Hepatic stellate cell (primary cell): ENCODE measurements at regions not wholly inside any gene's neighbourhood (a gene's known extent, or its start where the extent isn't known, plus 50 kb on each side); places are given as distances from the start of the nearest gene placed in this dataset.

Experiments
- DNase-seq: peaks from one replicate; pipeline ENCODE4 v3.0.0; 2011; ENCODE audit warnings: low spot score

GRCh38 chr17:73724341-73724740, 80.1 kb upstream of the SDK2 start:
- DNase-seq: no peak

GRCh38 chr17:73724990-73725389, 80.7 kb upstream of the SDK2 start:
- DNase-seq: no peak

GRCh38 chr17:73725794-73726515, 81.7 kb upstream of the SDK2 start:
- no peak for DNase-seq

DNA sequence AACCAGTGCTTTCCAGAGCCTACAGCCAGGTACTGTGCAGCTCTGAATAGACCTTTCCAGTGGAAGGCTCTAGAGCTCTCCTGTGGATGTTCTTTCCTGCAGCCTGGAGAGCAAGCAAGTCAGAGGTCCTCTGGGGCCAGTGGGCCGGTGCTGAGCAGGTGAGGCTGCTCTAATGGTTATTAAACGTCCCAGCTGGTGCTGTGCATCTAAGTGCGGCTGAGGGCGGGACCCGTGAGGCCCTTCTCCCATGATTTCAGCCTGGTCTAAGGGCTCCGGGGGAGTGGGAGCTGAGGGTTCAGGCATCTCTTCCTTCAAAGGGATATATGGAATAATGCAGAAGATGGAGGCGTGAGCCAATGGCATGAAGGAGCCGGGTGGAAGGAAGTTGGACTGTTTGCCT, 83.7 kb upstream of the SDK2 start:
- no peak for DNase-seq

GRCh38 chr17:73729101-73729500, 84.9 kb upstream of the SDK2 start:
- no peak for DNase-seq

GRCh38 chr17:73731733-73732132, 87.5 kb upstream of the SDK2 start:
- DNase-seq: no peak

GRCh38 chr17:73733517-73733916, 89.3 kb upstream of the SDK2 start:
- DNase-seq: no peak

GRCh38 chr17:73735245-73735644, 91.0 kb upstream of the SDK2 start:
- DNase-seq: no peak

DNA sequence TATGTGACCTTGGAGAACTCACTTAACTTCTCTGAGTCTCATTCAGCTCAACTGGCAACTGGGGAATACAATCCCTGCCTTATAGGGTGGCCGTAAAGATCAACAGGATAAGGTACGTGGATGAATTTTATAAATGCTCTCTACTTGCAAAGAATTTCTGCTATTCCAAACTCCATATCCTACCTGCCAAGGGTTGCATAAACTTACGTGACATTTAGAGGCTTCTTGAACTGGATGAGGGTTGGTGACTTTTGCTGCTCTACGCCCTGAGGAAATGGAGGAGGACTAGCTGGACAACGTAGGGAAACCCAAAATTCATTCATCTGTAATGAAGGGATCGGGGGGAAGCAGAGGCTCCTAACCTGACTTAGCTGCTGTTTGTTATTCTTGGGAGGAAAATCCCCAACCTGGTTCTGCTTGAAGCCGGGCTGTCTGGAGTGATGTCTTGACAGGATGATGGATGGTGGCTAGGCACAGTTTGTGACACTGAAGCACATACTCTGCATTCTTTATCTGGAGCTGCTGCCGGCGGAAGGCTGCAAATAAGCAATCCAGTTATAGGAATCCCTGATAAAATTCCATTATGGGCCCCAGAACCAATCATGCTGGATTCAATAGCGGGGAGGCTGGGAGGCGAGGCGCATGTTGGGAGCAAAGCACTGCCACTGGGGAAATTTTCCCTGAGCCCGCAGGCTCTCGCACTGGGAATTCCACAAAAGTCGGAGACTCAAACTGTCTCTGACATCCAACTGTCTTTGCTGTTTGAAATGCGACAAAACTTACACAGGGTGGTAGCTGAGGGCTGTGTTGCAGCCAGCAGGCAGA, 94.7 kb upstream of the SDK2 start:
- no peak for DNase-seq

DNA sequence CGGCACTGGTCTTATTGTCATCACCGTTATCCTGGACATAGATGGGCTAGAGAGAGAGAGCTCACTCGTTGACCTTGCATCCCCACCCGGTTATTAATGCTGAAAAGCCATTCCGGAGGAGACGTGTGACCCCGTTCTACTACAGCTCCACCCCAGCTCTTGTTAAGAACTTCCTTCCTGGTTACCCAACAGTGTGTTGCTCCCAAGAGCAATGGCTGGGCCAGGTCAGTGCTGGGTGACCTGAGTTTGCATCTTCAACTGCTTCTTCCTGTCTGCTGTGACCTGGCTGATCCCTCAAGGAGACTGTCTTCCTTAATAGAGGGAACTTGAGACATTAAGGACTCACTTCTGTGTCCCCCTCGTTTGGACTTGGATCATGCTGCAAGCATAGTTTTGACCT, 96.1 kb upstream of the SDK2 start:
- DNase-seq: no peak

GRCh38 chr17:73742948-73743381, 98.7 kb upstream of the SDK2 start:
- DNase-seq: no peak

DNA sequence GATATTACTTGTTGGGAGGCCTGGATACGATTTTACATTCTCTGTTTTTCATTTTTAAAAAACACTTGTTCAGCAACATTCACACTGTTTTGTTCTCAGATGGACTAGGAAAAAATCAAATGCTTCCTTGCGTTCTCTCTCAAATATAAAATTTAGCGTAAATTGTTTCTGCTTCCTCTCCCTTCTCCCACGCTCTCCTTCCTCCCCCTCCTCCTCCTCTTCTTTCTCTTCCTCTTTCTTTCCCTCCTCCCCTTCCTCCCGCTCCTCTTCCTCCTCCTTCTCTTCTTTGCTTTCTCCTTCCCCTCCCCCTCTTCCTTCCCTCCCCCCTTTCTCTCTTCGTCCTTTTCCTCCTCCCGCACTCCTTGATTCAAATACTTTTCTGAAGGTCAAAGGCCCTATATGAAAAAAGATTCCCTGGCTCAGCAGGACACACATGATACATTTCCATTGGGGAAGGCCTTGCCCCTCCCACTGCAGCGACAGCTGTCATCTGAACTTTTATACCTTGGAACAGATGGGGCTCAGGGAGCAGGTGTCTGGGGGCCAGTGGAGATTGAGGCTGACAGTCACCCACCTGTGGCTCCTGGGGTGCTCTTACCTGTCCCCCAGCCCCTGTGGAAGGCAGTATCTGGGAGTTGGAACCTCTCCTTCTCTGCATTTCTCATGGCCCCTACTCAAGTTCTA, 99.4 kb upstream of the SDK2 start:
- no peak for DNase-seq

DNA sequence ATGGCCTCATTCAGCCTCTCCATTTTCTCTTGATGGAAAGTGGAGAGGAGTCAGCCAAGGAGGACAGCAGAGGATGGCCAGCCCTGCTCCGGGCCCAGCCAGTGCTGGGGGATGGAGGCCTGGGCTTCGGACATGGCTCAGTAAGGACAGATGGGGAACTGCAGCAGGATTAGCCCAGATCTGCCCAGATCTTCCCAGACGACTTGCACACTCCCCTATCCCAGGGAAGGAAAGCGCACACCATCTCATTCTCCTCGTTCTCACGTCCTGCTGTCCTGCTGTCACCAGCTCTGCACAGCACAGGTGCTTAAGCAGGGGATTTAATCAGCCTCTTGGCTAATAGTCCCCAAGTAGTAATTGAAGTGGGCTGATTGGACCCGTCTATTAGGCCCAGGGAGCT, 100.2 kb upstream of the SDK2 start:
- no peak for DNase-seq

DNA sequence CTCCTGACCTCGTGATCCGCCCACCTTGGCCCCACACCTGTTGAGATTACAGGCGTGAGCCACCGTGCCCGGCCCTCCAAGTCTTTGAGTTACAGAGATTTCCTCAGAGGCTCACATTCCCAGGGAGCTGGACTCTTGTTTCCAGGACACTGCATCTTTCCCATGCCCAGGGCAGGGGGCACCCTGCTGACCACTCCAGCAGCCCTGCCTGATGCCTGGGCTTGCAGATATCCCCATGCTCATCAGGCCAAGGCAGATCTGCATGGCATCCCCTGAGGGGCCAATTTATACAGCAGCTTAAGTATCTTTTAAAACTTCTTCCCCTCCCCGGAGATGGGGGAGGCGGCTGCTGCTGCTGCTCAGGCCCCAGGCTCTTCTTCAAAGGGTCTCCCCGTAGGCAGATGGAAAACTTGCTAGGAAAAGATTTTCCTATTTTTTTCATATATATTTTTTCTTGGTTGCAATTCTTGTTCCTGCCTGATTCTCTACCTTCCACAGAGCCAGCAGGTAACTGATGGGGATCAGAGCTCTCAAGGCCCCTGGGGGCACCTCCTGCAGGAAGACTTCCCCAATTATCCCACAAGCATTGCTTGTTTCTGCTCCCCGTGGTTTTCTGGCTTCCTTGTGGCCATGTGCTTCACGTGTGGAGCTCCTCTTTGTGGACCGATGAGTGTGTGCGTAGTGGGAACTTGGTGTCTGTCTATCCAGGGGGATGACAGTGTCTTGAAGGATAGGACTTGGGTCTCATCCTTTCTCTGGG, 102.2 kb upstream of the SDK2 start:
- no peak for DNase-seq

DNA sequence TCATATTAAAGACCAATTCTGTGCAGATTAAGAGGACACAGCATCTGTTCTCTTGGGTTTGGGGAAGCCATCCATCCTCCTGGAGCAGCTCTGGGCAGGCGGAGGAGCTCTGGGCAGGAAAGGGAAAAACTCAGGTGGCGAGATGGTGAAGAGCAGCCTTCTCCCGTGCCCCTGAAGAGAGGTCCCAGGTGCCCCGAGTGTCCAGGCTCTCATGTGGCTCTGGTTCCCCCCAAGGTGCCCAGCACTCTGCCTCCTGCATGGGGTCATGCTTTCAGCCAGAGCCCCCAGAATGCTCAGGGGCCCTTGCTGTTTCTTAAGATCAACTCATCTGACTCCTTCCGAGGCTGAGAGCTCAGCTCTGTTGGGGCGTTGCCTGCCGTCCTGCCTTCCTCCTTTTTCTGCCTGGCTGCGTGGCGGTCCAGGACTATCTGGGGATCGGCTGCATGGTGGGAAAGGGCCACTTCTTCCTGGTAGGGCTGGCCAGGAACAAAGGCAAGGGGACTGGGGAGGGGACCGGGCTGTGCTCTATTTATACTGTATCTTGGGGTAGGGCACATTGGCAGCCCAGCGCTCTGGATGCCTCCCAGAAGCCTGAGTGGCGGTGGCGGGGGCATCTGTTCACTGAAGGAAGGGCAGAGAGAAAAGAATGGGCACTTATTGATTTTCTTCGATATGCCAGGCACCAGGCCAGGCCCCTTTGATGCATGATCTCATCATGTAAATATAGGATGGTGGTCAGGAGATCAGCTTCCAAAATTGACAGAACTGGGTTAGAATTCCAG, 103.2 kb upstream of the SDK2 start:
- DNase-seq: no peak

DNA sequence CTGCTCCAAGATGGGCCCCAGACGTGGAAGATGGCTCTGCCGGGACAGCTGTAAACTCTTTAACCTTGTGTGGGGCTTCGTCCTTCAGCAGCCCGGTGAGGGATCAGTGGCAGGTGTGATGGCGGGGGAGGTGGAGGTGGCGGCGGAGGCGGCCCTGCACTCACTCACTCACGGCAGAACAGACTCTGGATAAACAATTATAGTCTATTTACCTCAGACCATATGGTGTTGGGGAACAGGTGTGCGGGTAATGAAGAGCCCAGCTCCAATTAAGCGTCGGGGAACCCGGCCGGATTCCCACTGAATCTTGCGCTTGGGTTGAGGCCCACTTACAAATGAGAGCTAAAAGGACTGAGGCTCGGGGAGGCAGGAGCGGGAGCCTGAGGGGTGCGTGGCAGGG, 104.3 kb upstream of the SDK2 start:
- no peak for DNase-seq

GRCh38 chr17:73749337-73749823, 105.1 kb upstream of the SDK2 start:
- no peak for DNase-seq

DNA sequence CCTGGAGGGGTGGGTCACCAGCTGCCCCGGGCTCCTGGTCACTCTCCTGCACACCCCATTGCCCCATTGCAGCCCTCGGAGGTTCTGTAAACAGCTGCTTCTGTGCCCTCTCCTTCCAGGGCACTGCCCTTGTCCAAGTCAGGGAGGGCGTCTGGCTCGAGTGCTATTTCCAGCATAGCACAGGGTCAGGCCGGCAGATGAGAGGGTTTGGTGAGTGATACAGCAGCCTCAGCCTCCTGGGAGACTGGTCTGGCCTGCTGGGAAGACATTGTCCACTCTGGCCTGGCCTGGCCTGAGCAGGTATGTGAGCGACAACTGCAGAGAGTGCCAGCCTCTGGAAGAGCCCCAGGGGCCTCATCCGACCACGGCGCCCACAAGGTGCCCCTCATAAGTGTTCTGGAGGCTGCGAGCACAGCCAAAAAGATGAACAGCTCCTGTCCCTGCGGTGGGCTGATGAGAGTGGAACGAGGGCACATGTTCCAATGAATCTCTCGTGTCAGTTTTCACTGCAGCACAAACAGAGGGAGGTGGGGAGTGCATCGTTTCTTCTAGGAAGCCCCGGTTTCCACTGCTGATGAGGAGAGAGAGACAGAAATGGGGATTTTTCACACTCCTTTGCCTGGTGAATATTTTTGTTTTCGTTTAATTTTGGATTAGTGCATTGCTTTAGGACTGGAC, 105.8 kb upstream of the SDK2 start:
- no peak for DNase-seq

DNA sequence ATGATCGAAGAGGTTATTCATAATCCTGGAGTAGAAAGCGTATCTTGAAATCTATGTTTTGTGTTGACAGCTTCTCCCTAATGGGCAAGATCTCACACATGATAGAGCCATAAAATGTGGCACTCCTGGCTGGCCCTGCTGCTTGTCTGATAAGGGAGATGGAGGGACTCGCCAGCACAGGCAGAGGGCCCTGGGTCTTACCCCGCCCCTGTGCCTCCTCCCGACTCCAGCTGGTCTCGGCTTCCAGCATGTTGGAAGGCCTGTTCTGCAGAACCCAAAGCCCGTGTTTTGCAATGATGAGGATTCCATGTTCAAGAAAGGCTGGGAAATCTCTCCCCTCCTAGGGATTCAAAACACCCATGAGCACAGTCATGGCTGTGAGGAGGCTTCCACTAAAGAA, 106.7 kb upstream of the SDK2 start:
- DNase-seq: no peak

- DNase-seq: no peak
Measured at GRCh38 chr17:73753751-73754496, 109.7 kb upstream of the SDK2 start.
